Coronary artery (tissue), 2 donors: ENCODE measurements at regions not wholly inside any gene's neighbourhood (a gene's known extent, or its start where the extent isn't known, plus 50 kb on each side); places are given as distances from the start of the nearest gene placed in this dataset.

Source experiments
- DNase-seq: peaks from one replicate; pipeline ENCODE4 v3.0.0-alpha.2; 2017; ENCODE audit warnings: low spot score
- H3K27ac ChIP-seq, 2 donors: fragments of 200-600 bp; sonication (generic); one replicate each; pipeline ENCODE4 v1.5.1; 2016 to 2019
- H3K4me3 ChIP-seq: fragments of 200-600 bp; sonication (generic); 2 replicates; pipeline ENCODE4 v1.5.1; 2016; ENCODE audit warnings: mild to moderate bottlenecking, moderate library complexity
- CTCF ChIP-seq: fragments of 200-600 bp; sonication (generic); IDR thresholded peaks from one replicate; pipeline ENCODE4 v1.5.1; 2019; ENCODE audit warnings: antibody characterized with exemption

- H3K4me3 ChIP-seq = no peak overlapping the region
- no peak for DNase-seq
- no peak overlapping the region for H3K27ac ChIP-seq
- no peak for TF ChIP-seq CTCF
These were observed 279.5 kb upstream of the PKDCC start for GRCh38 chr2:41768310-41768709.

- no peak for TF ChIP-seq CTCF
- no peak overlapping the region for H3K27ac ChIP-seq
- H3K4me3 ChIP-seq = no peak overlapping the region
- no peak for DNase-seq
These were observed 276.1 kb upstream of the PKDCC start for GRCh38 chr2:41771710-41772109.

DNA sequence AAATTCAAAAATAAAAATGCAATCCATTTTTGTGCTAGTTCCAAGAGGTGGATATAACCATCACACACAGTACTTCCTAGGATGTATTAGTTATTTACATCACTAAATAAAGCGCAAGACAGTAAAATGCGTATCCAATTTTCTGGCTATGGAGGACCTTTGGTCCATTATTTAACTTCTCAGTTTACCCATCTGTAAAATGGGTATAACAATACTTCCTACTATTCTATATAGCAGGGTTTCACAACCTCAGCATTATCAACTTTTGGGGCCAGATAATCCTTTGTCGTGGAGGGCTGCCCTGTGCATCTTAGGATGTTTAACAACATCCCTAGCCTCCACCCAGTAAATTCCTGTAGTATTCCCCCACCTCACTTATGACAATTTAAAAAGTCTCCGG, 275.1 kb upstream of the PKDCC start:
- DNase-seq = no peak
- no peak for TF ChIP-seq CTCF
- Histone ChIP-seq H3K27ac (no peak overlapping the region), H3K4me3 (no peak overlapping the region)

DNA sequence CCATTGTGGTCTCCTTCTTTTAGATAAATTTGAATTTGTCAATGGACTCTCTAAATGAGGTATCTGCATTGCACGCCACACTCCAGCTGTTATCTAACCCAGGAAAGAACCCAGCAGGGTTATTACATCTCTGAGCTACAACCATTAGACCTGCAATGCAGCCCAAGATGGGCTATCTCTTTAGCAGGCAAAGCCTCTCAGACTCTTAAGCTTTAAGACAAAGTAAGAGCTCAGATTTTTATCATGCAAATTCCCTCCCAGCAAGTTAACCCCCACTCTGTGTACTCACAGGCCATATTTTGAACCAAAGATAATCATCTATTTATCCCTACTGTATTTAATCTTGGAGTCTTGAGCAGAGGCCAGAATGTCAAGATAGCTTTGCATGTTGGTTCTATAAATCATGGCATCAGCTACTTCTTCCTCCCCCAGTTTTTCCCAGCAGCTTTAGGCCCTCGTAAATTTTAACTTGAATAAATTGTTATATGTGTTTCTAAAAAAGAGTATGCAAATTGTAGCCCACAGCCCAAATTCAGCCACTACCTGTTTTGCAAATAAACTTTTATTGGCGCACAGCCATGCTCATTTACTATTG, 273.7 kb upstream of the PKDCC start:
- no peak for TF ChIP-seq CTCF
- DNase-seq = no peak
- H3K4me3 ChIP-seq = no peak overlapping the region
- no peak overlapping the region for H3K27ac ChIP-seq

- TF ChIP-seq CTCF = no peak
- Histone ChIP-seq H3K4me3 (no peak overlapping the region), H3K27ac (no peak overlapping the region)
- no peak for DNase-seq
These were observed 272.3 kb upstream of the PKDCC start for GRCh38 chr2:41775366-41776025.

DNA sequence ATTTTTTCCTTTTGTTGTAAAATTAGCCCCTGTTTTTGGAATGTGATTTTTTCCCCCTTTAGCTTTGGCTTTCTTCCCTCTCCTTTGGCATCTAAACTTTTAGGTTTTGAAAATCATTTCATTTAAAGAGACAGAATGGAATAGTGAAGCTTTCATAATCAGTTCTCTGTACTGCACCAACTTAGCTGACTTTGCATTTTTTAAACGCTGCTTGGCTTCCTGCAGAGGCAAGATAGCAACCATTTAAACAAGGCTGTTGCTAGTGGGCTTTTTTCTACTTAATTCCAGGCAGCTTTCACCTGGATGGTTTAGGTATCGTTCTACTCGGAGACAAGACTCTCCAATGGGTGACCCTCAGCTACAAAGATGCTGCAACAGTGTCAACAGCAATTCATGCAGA, 267.9 kb upstream of the PKDCC start:
- TF ChIP-seq CTCF = no peak

More for the DNA sequence above, 267.9 kb upstream of the PKDCC start:
- H3K27ac ChIP-seq = no peak overlapping the region
- DNase-seq = no peak
- no peak overlapping the region for H3K4me3 ChIP-seq
